ENCODE measurements at regions not wholly inside any gene's neighbourhood (a gene's known extent, or its start where the extent isn't known, plus 50 kb on each side); places are given as distances from the start of the nearest gene placed in this dataset.

DNA sequence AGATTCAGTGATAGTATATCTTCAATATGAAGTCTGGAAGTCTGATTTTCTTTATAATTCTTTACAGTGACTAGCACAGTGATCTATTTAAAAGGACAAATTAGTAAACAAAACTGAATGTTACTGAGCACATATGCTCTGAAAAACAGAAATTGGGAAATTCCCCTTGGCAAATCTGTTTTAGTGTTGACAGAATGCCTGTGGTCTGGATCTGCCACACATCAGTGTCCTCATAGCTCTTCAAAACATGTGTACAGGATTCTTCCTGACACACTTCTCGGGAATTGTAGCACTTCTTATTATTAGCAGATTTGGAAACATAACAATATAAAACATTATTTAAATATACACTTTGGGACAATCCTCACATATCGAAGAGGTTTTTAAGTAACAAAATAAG, 354.3 kb downstream of the COL12A1 start:
- Histone ChIP-seq H3K79me2 (ENCODE audit: insufficient read depth, low read length) (no peaks in the 10 kb centered on the region), H4K20me1 (ENCODE audit: insufficient read depth, low read length) (no peaks in the 10 kb centered on the region), H3K36me3 (replicated peaks in 1 of 2; ENCODE audit: control insufficient read depth in 1 of 2, insufficient read depth in 2 of 2, low read length in 2 of 2) (no peaks in the 10 kb centered on the region), H3K27ac (ENCODE audit: extremely low read length, insufficient read depth, low read length) (no peak overlapping the region), H3K4me3 (replicated peaks in 1 of 3; ENCODE audit: insufficient read depth in 1 of 3, low read depth in 2 of 3, low read length in 3 of 3) (no peak overlapping the region), H3K9ac (ENCODE audit: insufficient read depth, low read depth, low read length) (no peak overlapping the region), H3K9me3 (ENCODE audit: low read length) (no peaks in the 10 kb centered on the region), H3K27me3 (ENCODE audit: control insufficient read depth in 1 of 2, insufficient read depth in 2 of 2, low read length in 2 of 2) (no peaks in the 10 kb centered on the region), H3K4me1 (ENCODE audit: insufficient read depth, low read length) (no peaks in the 10 kb centered on the region), H2AFZ (ENCODE audit: low read length) (no peak overlapping the region), H3K4me2 (ENCODE audit: low read depth, low read length) (no peak overlapping the region)
- intact Hi-C loops (cut with micrococcal nuclease; ENCODE audit: unreplicated experiment), result no loop called here
- no peak for ATAC-seq
- in situ Hi-C loops (cut with HindIII; ENCODE audit: extremely low pct_ligation_motif_present, low pct_unique_long_range_greater_than_20kb), result no loop called here
- POLR2A ChIA-PET, result no interaction called here
- FAIRE-seq, result no peak
- 0% methylated on average over 2 of the region's 2 CpGs for WGBS (ENCODE audit: low lambda C conversion rate)
- TF ChIP-seq, protein P1, sequence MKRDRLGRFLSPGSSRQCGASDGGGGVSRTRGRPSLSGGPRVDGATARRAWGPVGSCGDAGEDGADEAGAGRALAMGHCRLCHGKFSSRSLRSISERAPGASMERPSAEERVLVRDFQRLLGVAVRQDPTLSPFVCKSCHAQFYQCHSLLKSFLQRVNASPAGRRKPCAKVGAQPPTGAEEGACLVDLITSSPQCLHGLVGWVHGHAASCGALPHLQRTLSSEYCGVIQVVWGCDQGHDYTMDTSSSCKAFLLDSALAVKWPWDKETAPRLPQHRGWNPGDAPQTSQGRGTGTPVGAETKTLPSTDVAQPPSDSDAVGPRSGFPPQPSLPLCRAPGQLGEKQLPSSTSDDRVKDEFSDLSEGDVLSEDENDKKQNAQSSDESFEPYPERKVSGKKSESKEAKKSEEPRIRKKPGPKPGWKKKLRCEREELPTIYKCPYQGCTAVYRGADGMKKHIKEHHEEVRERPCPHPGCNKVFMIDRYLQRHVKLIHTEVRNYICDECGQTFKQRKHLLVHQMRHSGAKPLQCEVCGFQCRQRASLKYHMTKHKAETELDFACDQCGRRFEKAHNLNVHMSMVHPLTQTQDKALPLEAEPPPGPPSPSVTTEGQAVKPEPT (CRISPR knock-in tag; IDR thresholded peaks at IDR 0.05; ENCODE audit: low read depth), result no peak
- no peak for TF ChIP-seq ZNF781 (CRISPR knock-in tag; IDR thresholded peaks at IDR 0.05; ENCODE audit: borderline replicate concordance, not compliant biosample characterization)
- TF ChIP-seq JUND (CRISPR knock-in tag; IDR thresholded peaks at IDR 0.05), result no peak
- no TSS peak for BruUV-seq (replicated peaks)
- CTCF ChIA-PET (ENCODE audit: low intra/inter-chr PET ratio, low total read pairs), result no interaction called here
- DNase-seq (ENCODE audit: low spot score), result no peak

DNA sequence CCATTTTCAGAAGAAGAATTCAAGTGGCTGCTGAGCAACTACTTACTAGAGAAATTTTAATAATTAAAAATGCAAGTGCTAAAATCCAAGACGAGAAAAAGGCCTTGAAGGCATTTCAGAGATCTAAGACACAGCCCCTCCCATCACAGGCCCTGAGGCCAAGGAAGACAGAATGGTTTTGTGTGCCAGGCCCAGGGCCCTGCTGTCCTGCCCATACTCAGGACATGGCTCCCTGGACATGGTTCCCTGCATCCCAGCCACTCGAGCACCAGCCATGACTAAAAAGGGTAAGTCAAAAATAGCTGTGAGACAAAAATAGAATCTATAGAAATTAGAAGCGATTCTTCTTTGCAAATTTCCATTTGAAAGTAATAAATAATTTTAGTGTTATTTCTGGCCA, 364.9 kb downstream of the COL12A1 start:
- ATAC-seq (no peak), DNase-seq (ENCODE audit: low spot score) (no peak), FAIRE-seq (no peak)
- no peaks in the 10 kb centered on the region for H3K27me3 ChIP-seq (ENCODE audit: control insufficient read depth in 1 of 2, insufficient read depth in 2 of 2, low read length in 2 of 2)
- H3K4me2 ChIP-seq (ENCODE audit: low read depth, low read length), result no peak overlapping the region
- no peaks in the 10 kb centered on the region for H3K9me3 ChIP-seq (ENCODE audit: low read length)
- intact Hi-C loops (cut with micrococcal nuclease; ENCODE audit: unreplicated experiment) (no loop called here), in situ Hi-C loops (cut with HindIII; ENCODE audit: extremely low pct_ligation_motif_present, low pct_unique_long_range_greater_than_20kb) (no loop called here)
- H3K9ac ChIP-seq (ENCODE audit: insufficient read depth, low read depth, low read length), result no peak overlapping the region
- H3K4me3 ChIP-seq (replicated peaks in 1 of 3; ENCODE audit: insufficient read depth in 1 of 3, low read depth in 2 of 3, low read length in 3 of 3), result no peak overlapping the region
- no peaks in the 10 kb centered on the region for H3K4me1 ChIP-seq (ENCODE audit: insufficient read depth, low read length)
- no peak overlapping the region for H3K27ac ChIP-seq (ENCODE audit: extremely low read length, insufficient read depth, low read length)
- H4K20me1 ChIP-seq (ENCODE audit: insufficient read depth, low read length), result no peaks in the 10 kb centered on the region
- 4% methylated on average over 3 of the region's 3 CpGs for WGBS (ENCODE audit: low lambda C conversion rate)
- H3K36me3 ChIP-seq (replicated peaks in 1 of 2; ENCODE audit: control insufficient read depth in 1 of 2, insufficient read depth in 2 of 2, low read length in 2 of 2), result no peaks in the 10 kb centered on the region
- no TSS peak for BruUV-seq (replicated peaks)
- ChIA-PET POLR2A (no interaction called here), CTCF (ENCODE audit: low intra/inter-chr PET ratio, low total read pairs) (no interaction called here)
- TF ChIP-seq, protein P2, sequence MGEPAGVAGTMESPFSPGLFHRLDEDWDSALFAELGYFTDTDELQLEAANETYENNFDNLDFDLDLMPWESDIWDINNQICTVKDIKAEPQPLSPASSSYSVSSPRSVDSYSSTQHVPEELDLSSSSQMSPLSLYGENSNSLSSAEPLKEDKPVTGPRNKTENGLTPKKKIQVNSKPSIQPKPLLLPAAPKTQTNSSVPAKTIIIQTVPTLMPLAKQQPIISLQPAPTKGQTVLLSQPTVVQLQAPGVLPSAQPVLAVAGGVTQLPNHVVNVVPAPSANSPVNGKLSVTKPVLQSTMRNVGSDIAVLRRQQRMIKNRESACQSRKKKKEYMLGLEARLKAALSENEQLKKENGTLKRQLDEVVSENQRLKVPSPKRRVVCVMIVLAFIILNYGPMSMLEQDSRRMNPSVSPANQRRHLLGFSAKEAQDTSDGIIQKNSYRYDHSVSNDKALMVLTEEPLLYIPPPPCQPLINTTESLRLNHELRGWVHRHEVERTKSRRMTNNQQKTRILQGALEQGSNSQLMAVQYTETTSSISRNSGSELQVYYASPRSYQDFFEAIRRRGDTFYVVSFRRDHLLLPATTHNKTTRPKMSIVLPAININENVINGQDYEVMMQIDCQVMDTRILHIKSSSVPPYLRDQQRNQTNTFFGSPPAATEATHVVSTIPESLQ (CRISPR knock-in tag; conservative IDR thresholded peaks at IDR 0.05), result no peak
- TF ChIP-seq ZNF83 (CRISPR knock-in tag; IDR thresholded peaks at IDR 0.05; ENCODE audit: borderline replicate concordance), result no peak
- no peak for TF ChIP-seq TMF1 (CRISPR knock-in tag; IDR thresholded peaks at IDR 0.05; ENCODE audit: low read depth)
- no peak for TF ChIP-seq ZNF850 (CRISPR knock-in tag; conservative IDR thresholded peaks at IDR 0.05)
- no peaks in the 10 kb centered on the region for H3K79me2 ChIP-seq (ENCODE audit: insufficient read depth, low read length)
- no peak overlapping the region for H2AFZ ChIP-seq (ENCODE audit: low read length)

Data from HepG2 (cell line).